Gastrocnemius medialis (tissue), 4 donors: ENCODE measurements at regions not wholly inside any gene's neighbourhood (a gene's known extent, or its start where the extent isn't known, plus 50 kb on each side); places are given as distances from the start of the nearest gene placed in this dataset.

ENCODE experiments used
- POLR2A ChIP-seq, 2 donors: fragments of 450-650 bp; IDR thresholded peaks; one replicate each; pipeline ENCODE4 v1.6.1; 2017; ENCODE audit warnings: antibody characterized with exemption in 2 of 2, mild to moderate bottlenecking in 2 of 2, moderate library complexity in 2 of 2
- TF ChIP-seq, protein P1 (sequence below), 5 experiments: fragments of 450-650 bp in 3 of 5; fragments of 200-600 bp in 2 of 5; sonication (generic) in 2 of 5; IDR thresholded peaks in 4 of 5; conservative IDR thresholded peaks in 1 of 5; 1 replicate in 4 of 5; 2 replicates in 1 of 5; pipeline ENCODE4 v1.5.1; 2016 to 2019; ENCODE audit warnings: antibody characterized with exemption in 5 of 5, mild to moderate bottlenecking in 3 of 5, moderate library complexity in 3 of 5

GRCh38 chr7:97659363-97660045 is 72.4 kb upstream of the TAC1 start:
- TF ChIP-seq, protein P1, sequence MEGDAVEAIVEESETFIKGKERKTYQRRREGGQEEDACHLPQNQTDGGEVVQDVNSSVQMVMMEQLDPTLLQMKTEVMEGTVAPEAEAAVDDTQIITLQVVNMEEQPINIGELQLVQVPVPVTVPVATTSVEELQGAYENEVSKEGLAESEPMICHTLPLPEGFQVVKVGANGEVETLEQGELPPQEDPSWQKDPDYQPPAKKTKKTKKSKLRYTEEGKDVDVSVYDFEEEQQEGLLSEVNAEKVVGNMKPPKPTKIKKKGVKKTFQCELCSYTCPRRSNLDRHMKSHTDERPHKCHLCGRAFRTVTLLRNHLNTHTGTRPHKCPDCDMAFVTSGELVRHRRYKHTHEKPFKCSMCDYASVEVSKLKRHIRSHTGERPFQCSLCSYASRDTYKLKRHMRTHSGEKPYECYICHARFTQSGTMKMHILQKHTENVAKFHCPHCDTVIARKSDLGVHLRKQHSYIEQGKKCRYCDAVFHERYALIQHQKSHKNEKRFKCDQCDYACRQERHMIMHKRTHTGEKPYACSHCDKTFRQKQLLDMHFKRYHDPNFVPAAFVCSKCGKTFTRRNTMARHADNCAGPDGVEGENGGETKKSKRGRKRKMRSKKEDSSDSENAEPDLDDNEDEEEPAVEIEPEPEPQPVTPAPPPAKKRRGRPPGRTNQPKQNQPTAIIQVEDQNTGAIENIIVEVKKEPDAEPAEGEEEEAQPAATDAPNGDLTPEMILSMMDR (IDR thresholded peaks at IDR 0.05 in 4 of 5, conservative IDR thresholded peaks at IDR 0.05 in 1 of 5): no peak
- TF ChIP-seq POLR2A (IDR thresholded peaks at IDR 0.05): no peak
